Esophagus muscularis mucosa (tissue), 4 donors: ENCODE measurements at regions not wholly inside any gene's neighbourhood (a gene's known extent, or its start where the extent isn't known, plus 50 kb on each side); places are given as distances from the start of the nearest gene placed in this dataset.

Experiments used
- DNase-seq: peaks from one replicate; pipeline ENCODE4 v3.0.0-alpha.2; 2017; ENCODE audit errors: extremely low spot score
- H3K27ac ChIP-seq, 4 donors: fragments of 200-600 bp; sonication (generic); replicated peaks in 1 of 4; 1 replicate in 3 of 4; 2 replicates in 1 of 4; pipeline ENCODE4 v1.5.1; 2016 to 2019; ENCODE audit warnings: mild to moderate bottlenecking in 1 of 4
- H3K27me3 ChIP-seq, 4 donors: fragments of 200-600 bp; sonication (generic); one replicate each; pipeline versions ENCODE4 v1.5.1 to v1.6.0; 2016 to 2019
- H3K36me3 ChIP-seq, 4 donors: fragments of 200-600 bp; sonication (generic); one replicate each; pipeline ENCODE4 v1.5.1; 2016 to 2019
- H3K4me1 ChIP-seq, 4 donors: fragments of 200-600 bp; sonication (generic); one replicate each; pipeline ENCODE4 v1.5.1; 2016 to 2019
- H3K4me3 ChIP-seq, 4 donors: fragments of 200-600 bp; sonication (generic); 1 replicate in 2 of 4; 2 replicates in 2 of 4; pipeline ENCODE4 v1.5.1; 2016 to 2019; ENCODE audit warnings: mild to moderate bottlenecking in 4 of 4, moderate library complexity in 1 of 4
- H3K9me3 ChIP-seq, 4 donors: fragments of 200-600 bp; sonication (generic); 1 replicate in 3 of 4; 2 replicates in 1 of 4; pipeline ENCODE4 v1.5.1; 2016 to 2019
- CTCF ChIP-seq, 3 experiments: fragments of 200-600 bp in 2 of 3; fragments of 450-650 bp in 1 of 3; sonication (generic) in 2 of 3; IDR thresholded peaks; one replicate each; pipeline ENCODE4 v1.5.1; 2017 to 2019; ENCODE audit warnings: antibody characterized with exemption in 3 of 3, mild to moderate bottlenecking in 2 of 3, moderate library complexity in 1 of 3
- EP300 ChIP-seq: sonication (generic); formaldehyde crosslinking; IDR thresholded peaks from one replicate; pipeline ENCODE4 v1.6.1; 2017; ENCODE audit warnings: antibody characterized with exemption
- POLR2A ChIP-seq: fragments of 450-650 bp; IDR thresholded peaks from one replicate; pipeline ENCODE4 v1.6.1; 2017; ENCODE audit warnings: antibody characterized with exemption, moderate library complexity, mild to moderate bottlenecking, low read depth
- POLR2AphosphoS5 ChIP-seq, 2 donors: sonication (generic); formaldehyde crosslinking; IDR thresholded peaks; one replicate each; pipeline ENCODE4 v1.6.1; 2017; ENCODE audit warnings: antibody characterized with exemption in 2 of 2
- WGBS: methylation state at CpG from one replicate; pipeline ENCODE4 v1.1.5; 2018; 5-methylcytosine and 5-hydroxymethylcytosine counted together
- intact Hi-C: fragments of 100-400 bp; cut with DNase I; formaldehyde crosslinking; loops from one replicate; pipeline ENCODE4 v1.15.1; 2023

- intact Hi-C loops = no loop called here
- Histone ChIP-seq H3K4me1 (no peaks in the 10 kb centered on the region), H3K4me3 (no peak overlapping the region), H3K27ac (no peak overlapping the region), H3K9me3 (no peaks in the 10 kb centered on the region), H3K27me3 (no peaks in the 10 kb centered on the region), H3K36me3 (no peaks in the 10 kb centered on the region)
- no peak for DNase-seq
- 84% methylated on average over 1 of the region's 1 CpG for WGBS
- TF ChIP-seq EP300 (no peak), POLR2A (no peak), POLR2AphosphoS5 (IDR thresholded peaks at IDR 0.05) (no peak), CTCF (IDR thresholded peaks at IDR 0.05) (no peak)
Measured at GRCh38 chr21:16087523-16087922, 357.7 kb downstream of the USP25 start.

- H3K27ac ChIP-seq = no peak overlapping the region
- intact Hi-C loops = no loop called here
- no peaks in the 10 kb centered on the region for H3K27me3 ChIP-seq
- H3K9me3 ChIP-seq = no peaks in the 10 kb centered on the region
- H3K4me3 ChIP-seq = no peak overlapping the region
- DNase-seq = no peak
- TF ChIP-seq POLR2A (no peak), EP300 (no peak), CTCF (IDR thresholded peaks at IDR 0.05) (no peak), POLR2AphosphoS5 (IDR thresholded peaks at IDR 0.05) (no peak)
- H3K4me1 ChIP-seq = no peaks in the 10 kb centered on the region
- WGBS = 67% methylated on average over 1 of the region's 1 CpG
- H3K36me3 ChIP-seq = no peaks in the 10 kb centered on the region
Measured at GRCh38 chr21:16088056-16088455, 358.3 kb downstream of the USP25 start.

- no peaks in the 10 kb centered on the region for H3K36me3 ChIP-seq
- H3K4me3 ChIP-seq = no peak overlapping the region
- intact Hi-C loops = no loop called here
- H3K9me3 ChIP-seq = no peaks in the 10 kb centered on the region
- 70% methylated on average over 3 of the region's 3 CpGs for WGBS
- no peak for TF ChIP-seq CTCF (IDR thresholded peaks at IDR 0.05)
- no peak for TF ChIP-seq POLR2A
- TF ChIP-seq POLR2AphosphoS5 (IDR thresholded peaks at IDR 0.05) = no peak
- no peak for TF ChIP-seq EP300
- H3K27me3 ChIP-seq = no peaks in the 10 kb centered on the region
- no peak overlapping the region for H3K27ac ChIP-seq
- no peaks in the 10 kb centered on the region for H3K4me1 ChIP-seq
- DNase-seq = no peak
Measured at GRCh38 chr21:16095005-16095404, 365.2 kb downstream of the USP25 start.

- H3K27me3 ChIP-seq = no peaks in the 10 kb centered on the region
- no peak overlapping the region for H3K27ac ChIP-seq
- no peak for TF ChIP-seq CTCF (IDR thresholded peaks at IDR 0.05)
- no peak for TF ChIP-seq POLR2AphosphoS5 (IDR thresholded peaks at IDR 0.05)
- TF ChIP-seq POLR2A = no peak
- no peak for TF ChIP-seq EP300
- H3K4me1 ChIP-seq = no peaks in the 10 kb centered on the region
- no peaks in the 10 kb centered on the region for H3K36me3 ChIP-seq
- no peak for DNase-seq
- intact Hi-C loops = no loop called here
- H3K4me3 ChIP-seq = no peak overlapping the region
- no peaks in the 10 kb centered on the region for H3K9me3 ChIP-seq
- WGBS = 84% methylated on average over 3 of the region's 3 CpGs
Measured at GRCh38 chr21:16096988-16097387, 367.2 kb downstream of the USP25 start.

GRCh38 chr21:16102113-16102512 lies 372.3 kb downstream of the USP25 start:
- H3K27ac ChIP-seq = no peak overlapping the region
- WGBS = 74% methylated on average over 2 of the region's 2 CpGs
- no peak for DNase-seq
- H3K9me3 ChIP-seq = no peaks in the 10 kb centered on the region
- H3K27me3 ChIP-seq = no peaks in the 10 kb centered on the region
- intact Hi-C loops = no loop called here
- H3K4me3 ChIP-seq = no peak overlapping the region
- no peaks in the 10 kb centered on the region for H3K36me3 ChIP-seq
- H3K4me1 ChIP-seq = no peaks in the 10 kb centered on the region
- TF ChIP-seq EP300 (no peak), POLR2A (no peak), CTCF (IDR thresholded peaks at IDR 0.05) (no peak), POLR2AphosphoS5 (IDR thresholded peaks at IDR 0.05) (no peak)
